Breast epithelium (tissue), 3 donors: ENCODE measurements at regions not wholly inside any gene's neighbourhood (a gene's known extent, or its start where the extent isn't known, plus 50 kb on each side); places are given as distances from the start of the nearest gene placed in this dataset.

ENCODE experiments used
- POLR2A ChIP-seq: fragments of 450-650 bp; IDR thresholded peaks from one replicate; pipeline ENCODE4 v1.6.1; 2016; ENCODE audit warnings: antibody characterized with exemption, mild to moderate bottlenecking, moderate library complexity
- POLR2AphosphoS5 ChIP-seq, 3 donors: sonication (generic); formaldehyde crosslinking; IDR thresholded peaks; one replicate each; pipeline ENCODE4 v1.6.1; 2017; ENCODE audit warnings: antibody characterized with exemption in 3 of 3
- TF ChIP-seq, protein P1 (sequence below), 3 donors: fragments of 450-650 bp; IDR thresholded peaks; one replicate each; pipeline ENCODE4 v1.5.1; 2016 to 2017; ENCODE audit warnings: antibody characterized with exemption in 3 of 3, mild to moderate bottlenecking in 3 of 3, moderate library complexity in 3 of 3

GRCh38 chr3:157752554-157752953 is 249.3 kb upstream of the VEPH1 start:
- TF ChIP-seq, protein P1, sequence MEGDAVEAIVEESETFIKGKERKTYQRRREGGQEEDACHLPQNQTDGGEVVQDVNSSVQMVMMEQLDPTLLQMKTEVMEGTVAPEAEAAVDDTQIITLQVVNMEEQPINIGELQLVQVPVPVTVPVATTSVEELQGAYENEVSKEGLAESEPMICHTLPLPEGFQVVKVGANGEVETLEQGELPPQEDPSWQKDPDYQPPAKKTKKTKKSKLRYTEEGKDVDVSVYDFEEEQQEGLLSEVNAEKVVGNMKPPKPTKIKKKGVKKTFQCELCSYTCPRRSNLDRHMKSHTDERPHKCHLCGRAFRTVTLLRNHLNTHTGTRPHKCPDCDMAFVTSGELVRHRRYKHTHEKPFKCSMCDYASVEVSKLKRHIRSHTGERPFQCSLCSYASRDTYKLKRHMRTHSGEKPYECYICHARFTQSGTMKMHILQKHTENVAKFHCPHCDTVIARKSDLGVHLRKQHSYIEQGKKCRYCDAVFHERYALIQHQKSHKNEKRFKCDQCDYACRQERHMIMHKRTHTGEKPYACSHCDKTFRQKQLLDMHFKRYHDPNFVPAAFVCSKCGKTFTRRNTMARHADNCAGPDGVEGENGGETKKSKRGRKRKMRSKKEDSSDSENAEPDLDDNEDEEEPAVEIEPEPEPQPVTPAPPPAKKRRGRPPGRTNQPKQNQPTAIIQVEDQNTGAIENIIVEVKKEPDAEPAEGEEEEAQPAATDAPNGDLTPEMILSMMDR (IDR thresholded peaks at IDR 0.05), result no peak
- no peak for TF ChIP-seq POLR2AphosphoS5 (IDR thresholded peaks at IDR 0.05)
- no peak for TF ChIP-seq POLR2A
